HepG2 (cell line): ENCODE measurements at regions not wholly inside any gene's neighbourhood (a gene's known extent, or its start where the extent isn't known, plus 50 kb on each side); places are given as distances from the start of the nearest gene placed in this dataset.

Experiments
- ATAC-seq: fragments of 200-7000 bp; cut with Tn5 transposase; 3 replicates; pipeline ENCODE4 v1.9.1; 2020; ENCODE audit warnings: mild to moderate bottlenecking, moderate library complexity
- BruUV-seq: library from RNA; stranded (reverse); fragments of 400-500 nt; replicated peaks from 2 replicates; lab custom pipeline; 2021; lab: Mats Ljungman, UMichigan
- CTCF ChIA-PET: fragments of 300-600 bp; formaldehyde crosslinking; extraction: SDS; loops from one replicate; lab custom pipeline; 2021; ENCODE audit warnings: low total read pairs, inconsistent platforms, low intra/inter-chr PET ratio; lab: Yijun Ruan, JAX
- POLR2A ChIA-PET: fragments of 350-600 bp; sonication (Branson Sonifier 250); formaldehyde crosslinking; loops from one replicate; lab custom pipeline; 2020; ENCODE audit warnings: antibody characterized with exemption, inconsistent platforms; lab: Yijun Ruan, JAX
- DNase-seq: peaks from one replicate; pipeline ENCODE4 v3.0.0-alpha.2; 2015; ENCODE audit warnings: low spot score
- FAIRE-seq: peaks from 3 replicates; lab custom pipeline; 2011; peaks lifted over from hg19 to GRCh38; lab: Jason Lieb, UNC
- H2AFZ ChIP-seq: one replicate; pipeline ENCODE4 v1.6.1; 2011; ENCODE audit warnings: low read length, inconsistent platforms
- H3K27ac ChIP-seq: fragments of 300-600 bp; 3 replicates; pipeline ENCODE4 v1.8.0; 2011; ENCODE audit warnings: mixed run types, mild to moderate bottlenecking, mixed read lengths, low read length, inconsistent platforms; ENCODE audit not compliant: insufficient read depth; ENCODE audit errors: extremely low read length
- H3K27me3 ChIP-seq, 2 experiments: fragments of 200-600 bp in 1 of 2; 2 replicates in 1 of 2; 3 replicates in 1 of 2; pipeline versions ENCODE4 v1.6.0 to v1.8.0; 2011; ENCODE audit warnings: low read length in 2 of 2, mild to moderate bottlenecking in 2 of 2, moderate library complexity in 2 of 2, inconsistent platforms in 1 of 2; ENCODE audit not compliant: insufficient read depth in 2 of 2, control insufficient read depth in 1 of 2
- H3K36me3 ChIP-seq, 2 experiments: fragments of 200-600 bp in 1 of 2; replicated peaks in 1 of 2; 2 replicates in 1 of 2; 3 replicates in 1 of 2; pipeline versions ENCODE4 v1.5.1 to v1.8.0; 2011; ENCODE audit warnings: low read length in 2 of 2, inconsistent platforms in 1 of 2; ENCODE audit not compliant: insufficient read depth in 2 of 2, control insufficient read depth in 1 of 2
- H3K4me1 ChIP-seq: 2 replicates; pipeline ENCODE4 v1.5.1; 2012; ENCODE audit warnings: low read length, inconsistent platforms; ENCODE audit not compliant: insufficient read depth
- H3K4me2 ChIP-seq: 2 replicates; pipeline ENCODE4 v1.6.0; 2011; ENCODE audit warnings: low read depth, low read length, inconsistent platforms
- H3K4me3 ChIP-seq, 3 experiments: fragments of 200-600 bp in 1 of 3; sonication (generic), shearing (Covaris generic) in 1 of 3; replicated peaks in 1 of 3; 2 replicates each; pipeline ENCODE4 v1.5.1; 2011 to 2016; ENCODE audit warnings: low read length in 3 of 3, inconsistent platforms in 2 of 3, low read depth in 2 of 3, mild to moderate bottlenecking in 2 of 3, control low read depth in 1 of 3, mixed read lengths in 1 of 3; ENCODE audit not compliant: insufficient read depth in 1 of 3
- H3K79me2 ChIP-seq: one replicate; pipeline ENCODE4 v1.6.1; 2011; ENCODE audit warnings: low read length, inconsistent platforms; ENCODE audit not compliant: insufficient read depth
- H3K9ac ChIP-seq: 2 replicates; pipeline ENCODE4 v1.6.0; 2011; ENCODE audit warnings: mild to moderate bottlenecking, low read depth, low read length, inconsistent platforms; ENCODE audit not compliant: insufficient read depth
- H3K9me3 ChIP-seq: 2 replicates; pipeline ENCODE4 v1.5.1; 2012; ENCODE audit warnings: mild to moderate bottlenecking, low read length
- H4K20me1 ChIP-seq: 2 replicates; pipeline ENCODE4 v1.6.0; 2011; ENCODE audit warnings: inconsistent platforms, mild to moderate bottlenecking, low read length, moderate library complexity; ENCODE audit not compliant: insufficient read depth
- ARNT2 ChIP-seq: sonication (generic); formaldehyde crosslinking; IDR thresholded peaks from 2 replicates; pipeline ENCODE4 v1.8.0; 2022; ENCODE audit warnings: mild to moderate bottlenecking, low read depth, missing genetic modification reagents, moderate library complexity
- BATF2 ChIP-seq: sonication (generic); formaldehyde crosslinking; IDR thresholded peaks from 2 replicates; pipeline ENCODE4 v1.8.0; 2022; ENCODE audit warnings: mild to moderate bottlenecking, missing genetic modification reagents, moderate library complexity
- CCAR2 ChIP-seq: fragments of 200-400 bp; formaldehyde crosslinking; optimal IDR thresholded peaks from 2 replicates; pipeline ENCODE3; 2018; ENCODE audit warnings: low read depth, mild to moderate bottlenecking, low read length, moderate library complexity
- CCDC6 ChIP-seq: sonication (generic); formaldehyde crosslinking; IDR thresholded peaks from 2 replicates; pipeline ENCODE4 v1.8.1; 2022; ENCODE audit warnings: mild to moderate bottlenecking, missing genetic modification reagents, moderate library complexity
- MAX ChIP-seq: IDR thresholded peaks from 2 replicates; pipeline ENCODE4 v1.6.1; 2012; ENCODE audit warnings: inconsistent platforms
- RARA ChIP-seq: IDR thresholded peaks from 2 replicates; pipeline ENCODE4 v1.6.1; 2016; ENCODE audit warnings: missing genetic modification reagents, missing compliant biosample characterization
- SAP130 ChIP-seq: IDR thresholded peaks from 2 replicates; pipeline ENCODE4 v1.6.1; 2016; ENCODE audit warnings: low read depth
- SCMH1 ChIP-seq: sonication (generic); formaldehyde crosslinking; IDR thresholded peaks from 2 replicates; pipeline ENCODE4 v1.9.0; 2021; ENCODE audit warnings: missing genetic modification reagents, mild to moderate bottlenecking, borderline replicate concordance
- TBL1XR1 ChIP-seq: fragments of 150-350 bp; IDR thresholded peaks from 2 replicates; pipeline ENCODE4 v1.6.1; 2014; ENCODE audit warnings: borderline replicate concordance, low read length; ENCODE audit not compliant: partially characterized antibody
- TFDP1 ChIP-seq: IDR thresholded peaks from 2 replicates; pipeline ENCODE4 v1.6.1; 2016; ENCODE audit warnings: missing compliant biosample characterization, missing genetic modification reagents, borderline replicate concordance
- ZBTB39 ChIP-seq: sonication (generic); formaldehyde crosslinking; IDR thresholded peaks from 2 replicates; pipeline ENCODE4 v1.5.0; 2020; ENCODE audit warnings: missing genetic modification reagents
- ZNF10 ChIP-seq: sonication (generic); formaldehyde crosslinking; IDR thresholded peaks from 2 replicates; pipeline ENCODE4 v1.4.0; 2020; ENCODE audit warnings: mild to moderate bottlenecking, low read depth, missing genetic modification reagents, borderline replicate concordance
- ZNF20 ChIP-seq: sonication (generic); formaldehyde crosslinking; IDR thresholded peaks from 2 replicates; pipeline ENCODE4 v1.4.0; 2020; ENCODE audit warnings: mild to moderate bottlenecking, moderate library complexity, missing genetic modification reagents
- ZNF484 ChIP-seq: sonication (generic); formaldehyde crosslinking; IDR thresholded peaks from 2 replicates; pipeline ENCODE4 v1.5.1; 2020; ENCODE audit warnings: mild to moderate bottlenecking, low read depth, missing genetic modification reagents, borderline replicate concordance
- ZNF547 ChIP-seq: sonication (generic); formaldehyde crosslinking; IDR thresholded peaks from 2 replicates; pipeline ENCODE4 v1.5.1; 2020; ENCODE audit warnings: mild to moderate bottlenecking, missing genetic modification reagents
- WGBS: methylation state at CpG from one replicate; pipeline ENCODE4 v1.1.6; 2017; ENCODE audit warnings: low lambda C conversion rate; 5-methylcytosine and 5-hydroxymethylcytosine counted together
- in situ Hi-C: cut with HindIII; loops from 2 replicates; pipeline ENCODE4 v1.10.0; 2017; ENCODE audit warnings: low pct_unique_long_range_greater_than_20kb; ENCODE audit not compliant: extremely low pct_ligation_motif_present
- intact Hi-C: fragments of 100-400 bp; cut with micrococcal nuclease; formaldehyde crosslinking; loops from one replicate; pipeline ENCODE4 v1.10.0; 2022; ENCODE audit not compliant: unreplicated experiment

GRCh38 chr1:78255383-78255782 lies 209.6 kb downstream of the GIPC2 start:
- no peak for ATAC-seq
- Histone ChIP-seq H3K9me3 (no peaks in the 10 kb centered on the region), H3K9ac (no peak overlapping the region), H3K36me3 (no peaks in the 10 kb centered on the region), H3K27me3 (no peaks in the 10 kb centered on the region), H2AFZ (no peak overlapping the region), H3K79me2 (no peaks in the 10 kb centered on the region), H4K20me1 (no peaks in the 10 kb centered on the region), H3K4me1 (no peaks in the 10 kb centered on the region), H3K27ac (no peak overlapping the region), H3K4me2 (no peak overlapping the region), H3K4me3 (no peak overlapping the region)
- CTCF ChIA-PET, result no interaction called here
- 2% methylated on average over 2 of the region's 2 CpGs for WGBS
- BruUV-seq, result no TSS peak
- POLR2A ChIA-PET, result no interaction called here
- DNase-seq, result no peak
- in situ Hi-C loops (no loop called here), intact Hi-C loops (no loop called here)
- FAIRE-seq, result no peak
- TF ChIP-seq ZNF20 (CRISPR knock-in tag) (no peak), RARA (no peak), TBL1XR1 (no peak), ZBTB39 (CRISPR knock-in tag) (no peak), BATF2 (CRISPR knock-in tag) (no peak), CCDC6 (CRISPR knock-in tag) (no peak), ARNT2 (CRISPR knock-in tag) (no peak), SAP130 (CRISPR knock-in tag) (no peak), CCAR2 (no peak), ZNF10 (CRISPR knock-in tag) (no peak), ZNF547 (CRISPR knock-in tag) (no peak), SCMH1 (CRISPR knock-in tag) (no peak), ZNF484 (CRISPR knock-in tag) (no peak), MAX (no peak), TFDP1 (no peak)
